GM12878 (cell line): ENCODE measurements at regions not wholly inside any gene's neighbourhood (a gene's known extent, or its start where the extent isn't known, plus 50 kb on each side); places are given as distances from the start of the nearest gene placed in this dataset.

ENCODE experiments used
- ATAC-seq: fragments of 200-7000 bp; cut with Tn5 transposase; 3 replicates; pipeline ENCODE4 v1.9.1; 2020; ENCODE audit warnings: mild to moderate bottlenecking, moderate library complexity
- BruUV-seq: library from RNA; stranded (reverse); fragments of 400-500 nt; replicated peaks from 2 replicates; lab custom pipeline; 2021; lab: Mats Ljungman, UMichigan
- CTCF ChIA-PET: fragments of 300-600 bp; sonication (Branson Sonifier 250); formaldehyde crosslinking; extraction: SDS; loops from one replicate; lab custom pipeline; 2021; ENCODE audit warnings: inconsistent platforms; lab: Yijun Ruan, JAX
- POLR2A ChIA-PET: fragments of 350-600 bp; formaldehyde crosslinking; extraction: SDS; loops from one replicate; lab custom pipeline; 2021; ENCODE audit warnings: inconsistent platforms; lab: Charles Lee
- RAD21 ChIA-PET: fragments of 300-600 bp; sonication (Branson Sonifier 250); formaldehyde crosslinking; loops from one replicate; lab custom pipeline; 2023; ENCODE audit warnings: antibody characterized with exemption; ENCODE audit not compliant: unreplicated experiment; lab: Charles Lee
- SMC1A ChIA-PET: fragments of 300-600 bp; sonication (Branson Sonifier 250); formaldehyde crosslinking; loops from one replicate; lab custom pipeline; 2023; ENCODE audit not compliant: unreplicated experiment, uncharacterized antibody; lab: Charles Lee
- DNase-seq: peaks from one replicate; pipeline ENCODE4 v3.0.0-alpha.2; 2011; ENCODE audit warnings: low read depth, low spot score
- FAIRE-seq: peaks from 3 replicates; lab custom pipeline; 2011; peaks lifted over from hg19 to GRCh38; lab: Jason Lieb, UNC
- H2AFZ ChIP-seq: 2 replicates; pipeline ENCODE4 v1.6.0; 2011; ENCODE audit warnings: low read depth, low read length, control low read depth; ENCODE audit not compliant: control insufficient read depth
- H3K27ac ChIP-seq: 2 replicates; pipeline ENCODE4 v1.5.1; 2011; ENCODE audit warnings: control low read depth; ENCODE audit not compliant: control insufficient read depth, insufficient read depth
- H3K27me3 ChIP-seq, 2 experiments: replicated peaks in 1 of 2; 2 replicates each; pipeline versions ENCODE4 v1.6.0 to v1.6.1; 2011; ENCODE audit warnings: low read length in 1 of 2; ENCODE audit not compliant: control insufficient read depth in 2 of 2, insufficient read depth in 2 of 2
- H3K36me3 ChIP-seq, 2 experiments: 2 replicates each; pipeline ENCODE4 v1.5.1; 2011; ENCODE audit warnings: low read length in 1 of 2; ENCODE audit not compliant: control insufficient read depth in 2 of 2, insufficient read depth in 2 of 2
- H3K4me1 ChIP-seq: 2 replicates; pipeline ENCODE4 v1.6.1; 2011; ENCODE audit warnings: mild to moderate bottlenecking, low read length, moderate library complexity, mixed read lengths; ENCODE audit not compliant: control insufficient read depth, insufficient read depth
- H3K4me2 ChIP-seq: 2 replicates; pipeline ENCODE4 v1.6.0; 2011; ENCODE audit warnings: control low read depth; ENCODE audit not compliant: control insufficient read depth, insufficient read depth
- H3K4me3 ChIP-seq: fragments of 200-600 bp; sonication (generic); 2 replicates; pipeline ENCODE4 v1.5.1; 2016
- H3K79me2 ChIP-seq: 2 replicates; pipeline ENCODE4 v1.6.0; 2011; ENCODE audit warnings: low read length; ENCODE audit not compliant: control insufficient read depth, insufficient read depth
- H3K9ac ChIP-seq: 2 replicates; pipeline ENCODE4 v1.8.0; 2011; ENCODE audit warnings: low read length, control low read depth, mixed read lengths; ENCODE audit not compliant: control insufficient read depth, insufficient read depth
- H3K9me3 ChIP-seq: replicated peaks from 3 replicates; pipeline ENCODE4 v1.5.1; 2011; ENCODE audit warnings: mild to moderate bottlenecking, low read length; ENCODE audit not compliant: control insufficient read depth, insufficient read depth
- H4K20me1 ChIP-seq: 2 replicates; pipeline ENCODE4 v1.6.0; 2011; ENCODE audit not compliant: control insufficient read depth, insufficient read depth
- BMI1 ChIP-seq: fragments of 450-650 bp; IDR thresholded peaks from 2 replicates; pipeline ENCODE4 v1.6.1; 2016; ENCODE audit warnings: mild to moderate bottlenecking, moderate library complexity, borderline replicate concordance
- CREM ChIP-seq: IDR thresholded peaks from 2 replicates; pipeline ENCODE4 v1.6.1; 2014; ENCODE audit warnings: antibody characterized with exemption, low read depth
- DPF2 ChIP-seq: fragments of 450-650 bp; IDR thresholded peaks from 2 replicates; pipeline ENCODE4 v1.6.1; 2017; ENCODE audit warnings: mild to moderate bottlenecking
- EGR1 ChIP-seq, 2 experiments: IDR thresholded peaks; 1 replicate in 1 of 2; 2 replicates in 1 of 2; pipeline ENCODE4 v1.6.1; 2011 to 2012; ENCODE audit warnings: low read depth in 2 of 2, low read length in 2 of 2, borderline replicate concordance in 1 of 2, mild to moderate bottlenecking in 1 of 2, moderate library complexity in 1 of 2
- FOXM1 ChIP-seq: IDR thresholded peaks from 2 replicates; pipeline ENCODE4 v1.6.1; 2012; ENCODE audit warnings: low read depth, mild to moderate bottlenecking, inconsistent platforms, low read length, moderate library complexity
- IKZF2 ChIP-seq, 2 experiments: fragments of 450-650 bp; IDR thresholded peaks; 2 replicates each; pipeline ENCODE4 v1.6.1; 2017; ENCODE audit warnings: mild to moderate bottlenecking in 2 of 2, moderate library complexity in 2 of 2
- MLLT1 ChIP-seq: fragments of 450-650 bp; IDR thresholded peaks from 2 replicates; pipeline ENCODE4 v1.6.1; 2016; ENCODE audit warnings: mild to moderate bottlenecking
- NFXL1 ChIP-seq: fragments of 450-650 bp; IDR thresholded peaks from 2 replicates; pipeline ENCODE4 v1.6.1; 2017; ENCODE audit warnings: antibody characterized with exemption, mild to moderate bottlenecking, borderline replicate concordance
- PAX5 ChIP-seq: IDR thresholded peaks from 2 replicates; pipeline ENCODE4 v1.6.1; 2011; ENCODE audit warnings: low read depth, low read length, borderline replicate concordance
- POU2F2 ChIP-seq: IDR thresholded peaks from 3 replicates; pipeline ENCODE4 v1.6.1; 2011; ENCODE audit warnings: low read depth, mild to moderate bottlenecking, low read length, borderline replicate concordance
- SIN3A ChIP-seq: IDR thresholded peaks from 2 replicates; pipeline ENCODE4 v1.6.1; 2012; ENCODE audit warnings: low read depth, low read length, improper control_type of control experiment
- SREBF2 ChIP-seq: IDR thresholded peaks from 2 replicates; pipeline ENCODE4 v1.6.1; 2012; ENCODE audit warnings: mild to moderate bottlenecking, low read length
- WRNIP1 ChIP-seq: IDR thresholded peaks from 2 replicates; pipeline ENCODE4 v1.6.1; 2011; ENCODE audit warnings: low read depth, low read length, improper control_type of control experiment, borderline replicate concordance
- ZNF592 ChIP-seq: fragments of 450-650 bp; IDR thresholded peaks from 2 replicates; pipeline ENCODE4 v1.6.1; 2017; ENCODE audit warnings: mild to moderate bottlenecking, moderate library complexity
- WGBS: methylation state at CpG from one replicate; pipeline ENCODE4 v1.1.6; 2016; ENCODE audit warnings: low lambda C conversion rate; ENCODE audit not compliant: insufficient replicate concordance, insufficient coverage; ENCODE audit errors: missing lambda C conversion rate; 5-methylcytosine and 5-hydroxymethylcytosine counted together
- in situ Hi-C: fragments of 300-500 bp; cut with MboI; formaldehyde crosslinking; loops from 9 replicates; pipeline ENCODE4 v1.14.3; 2018; ENCODE audit warnings: mixed read lengths
- intact Hi-C: fragments of 100-400 bp; cut with micrococcal nuclease; formaldehyde crosslinking; loops from one replicate; pipeline ENCODE4 v1.14.2; 2022; ENCODE audit not compliant: unreplicated experiment

- FAIRE-seq (no peak), DNase-seq (no peak), ATAC-seq (no peak)
- no peaks in the 10 kb centered on the region for H3K79me2 ChIP-seq
- no peaks in the 10 kb centered on the region for H3K27me3 ChIP-seq
- RAD21 ChIA-PET: no interaction called here
- 60% methylated on average over 11 of the region's 11 CpGs for WGBS
- H2AFZ ChIP-seq: no peak overlapping the region
- H3K4me1 ChIP-seq: no peaks in the 10 kb centered on the region
- POLR2A ChIA-PET: no interaction called here
- SMC1A ChIA-PET: no interaction called here
- no peak overlapping the region for H3K27ac ChIP-seq
- H3K4me2 ChIP-seq: no peak overlapping the region
- CTCF ChIA-PET: no interaction called here
- BruUV-seq: no TSS peak
- intact Hi-C loops (no loop called here), in situ Hi-C loops (no loop called here)
- no peak overlapping the region for H3K4me3 ChIP-seq
- H3K36me3 ChIP-seq: no peaks in the 10 kb centered on the region
- TF ChIP-seq POU2F2: no peak
- TF ChIP-seq NFXL1: no peak
- no peak for TF ChIP-seq PAX5
- no peak for TF ChIP-seq FOXM1
- TF ChIP-seq CREM: no peak
- no peaks in the 10 kb centered on the region for H4K20me1 ChIP-seq
- no peaks in the 10 kb centered on the region for H3K9me3 ChIP-seq
- no peak overlapping the region for H3K9ac ChIP-seq
Observed at GRCh38 chr10:129179972-129180678, 286.9 kb upstream of the MGMT start.

GRCh38 chr10:129184196-129184595 is 282.8 kb upstream of the MGMT start:
- Histone ChIP-seq H2AFZ (no peak overlapping the region), H3K79me2 (no peaks in the 10 kb centered on the region), H3K4me3 (no peak overlapping the region), H4K20me1 (no peaks in the 10 kb centered on the region), H3K9ac (no peak overlapping the region), H3K9me3 (no peaks in the 10 kb centered on the region), H3K4me2 (no peak overlapping the region), H3K36me3 (no peaks in the 10 kb centered on the region), H3K27me3 (no peaks in the 10 kb centered on the region), H3K27ac (no peak overlapping the region), H3K4me1 (no peaks in the 10 kb centered on the region)
- SMC1A ChIA-PET: no interaction called here
- DNase-seq: no peak
- no peak for FAIRE-seq
- CTCF ChIA-PET: no interaction called here
- WGBS: 20% methylated on average over 7 of the region's 7 CpGs
- in situ Hi-C loops: no loop called here
- RAD21 ChIA-PET: no interaction called here
- intact Hi-C loops: no loop called here
- ATAC-seq: no peak
- POLR2A ChIA-PET: no interaction called here
- no TSS peak for BruUV-seq
- TF ChIP-seq IKZF2 (IDR thresholded peaks at IDR 0.05) (no peak), ZNF592 (no peak), SIN3A (no peak), EGR1 (IDR thresholded peaks at IDR 0.05; ENCODE audit: borderline replicate concordance in 1 of 2, low read depth in 2 of 2, low read length in 2 of 2) (no peak), SREBF2 (no peak), MLLT1 (no peak), BMI1 (no peak), DPF2 (no peak), WRNIP1 (no peak)
